Stimulated activated CD8-positive, alpha-beta memory T cell treated with anti-CD3 and anti-CD28 coated beads, Interleukin-7, amount 100 ng/mL, for 4 hours (primary cell): ENCODE measurements at regions not wholly inside any gene's neighbourhood (a gene's known extent, or its start where the extent isn't known, plus 50 kb on each side); places are given as distances from the start of the nearest gene placed in this dataset.

Experiments used
- DNase-seq, 2 donors: peaks; one replicate each; pipeline ENCODE4 v3.0.0-alpha.2; 2020; ENCODE audit warnings: low read depth in 2 of 2

GRCh38 chrX:39852491-39852890 is 245.3 kb downstream of the BCOR start:
- DNase-seq = no peak

- no peak for DNase-seq
Measured at GRCh38 chrX:39853417-39854030, 244.2 kb downstream of the BCOR start.

DNA sequence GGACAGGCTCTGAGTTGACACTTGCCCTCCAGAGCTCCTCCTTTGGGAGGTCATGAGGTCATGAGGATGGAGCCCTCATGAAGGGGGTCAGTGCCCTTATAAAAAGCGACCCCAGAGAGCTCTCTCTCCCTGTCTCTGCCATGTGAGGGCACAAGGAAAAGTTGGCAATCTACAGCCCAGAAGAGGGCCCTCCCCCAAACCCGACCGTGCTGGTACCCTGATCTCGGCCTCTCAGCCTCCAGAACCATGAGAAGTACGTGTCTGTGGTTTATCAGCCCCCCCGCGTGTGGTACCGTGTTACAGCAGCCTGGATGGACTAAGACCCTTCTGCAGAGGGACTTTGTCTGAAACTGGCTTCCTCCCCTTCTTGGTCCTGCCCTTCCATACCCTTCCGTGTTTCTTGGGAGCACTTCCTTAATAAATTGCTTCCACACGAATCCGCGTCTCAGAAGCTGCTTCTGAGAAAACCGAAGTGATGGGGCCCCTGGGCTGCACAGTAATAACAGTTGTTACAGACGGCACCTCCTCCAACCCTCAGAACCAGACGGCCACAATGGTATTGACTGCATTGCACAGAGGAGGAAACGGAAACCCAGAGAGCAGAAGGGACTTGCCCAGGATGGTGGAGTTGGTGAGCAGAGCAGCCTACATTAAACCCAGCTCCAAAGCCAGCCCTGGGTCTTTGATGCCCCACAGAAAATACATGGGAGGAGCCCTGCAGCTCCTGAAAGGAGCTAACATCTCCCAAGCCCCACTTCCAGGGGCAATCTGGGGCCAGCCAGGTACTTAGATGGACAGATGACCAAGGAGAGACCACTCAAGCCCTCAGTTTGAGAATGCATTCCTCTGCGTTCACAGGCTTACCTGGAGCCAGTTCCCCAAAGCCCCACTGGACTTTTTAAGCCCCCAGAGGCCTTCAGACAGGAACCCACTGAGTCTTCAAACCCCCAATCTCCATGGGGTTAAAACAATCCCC is 242.7 kb downstream of the BCOR start:
- DNase-seq = peak; percentile 65 to 70

- peak; percentile 78 to 80 for DNase-seq
Measured at GRCh38 chrX:39855748-39856129, 242.0 kb downstream of the BCOR start.

- DNase-seq = no peak
Measured at GRCh38 chrX:39856472-39857121, 241.2 kb downstream of the BCOR start.

GRCh38 chrX:39857780-39858179 is 240.0 kb downstream of the BCOR start:
- peak in 1 of 2 donors; percentile 16 for DNase-seq

DNA sequence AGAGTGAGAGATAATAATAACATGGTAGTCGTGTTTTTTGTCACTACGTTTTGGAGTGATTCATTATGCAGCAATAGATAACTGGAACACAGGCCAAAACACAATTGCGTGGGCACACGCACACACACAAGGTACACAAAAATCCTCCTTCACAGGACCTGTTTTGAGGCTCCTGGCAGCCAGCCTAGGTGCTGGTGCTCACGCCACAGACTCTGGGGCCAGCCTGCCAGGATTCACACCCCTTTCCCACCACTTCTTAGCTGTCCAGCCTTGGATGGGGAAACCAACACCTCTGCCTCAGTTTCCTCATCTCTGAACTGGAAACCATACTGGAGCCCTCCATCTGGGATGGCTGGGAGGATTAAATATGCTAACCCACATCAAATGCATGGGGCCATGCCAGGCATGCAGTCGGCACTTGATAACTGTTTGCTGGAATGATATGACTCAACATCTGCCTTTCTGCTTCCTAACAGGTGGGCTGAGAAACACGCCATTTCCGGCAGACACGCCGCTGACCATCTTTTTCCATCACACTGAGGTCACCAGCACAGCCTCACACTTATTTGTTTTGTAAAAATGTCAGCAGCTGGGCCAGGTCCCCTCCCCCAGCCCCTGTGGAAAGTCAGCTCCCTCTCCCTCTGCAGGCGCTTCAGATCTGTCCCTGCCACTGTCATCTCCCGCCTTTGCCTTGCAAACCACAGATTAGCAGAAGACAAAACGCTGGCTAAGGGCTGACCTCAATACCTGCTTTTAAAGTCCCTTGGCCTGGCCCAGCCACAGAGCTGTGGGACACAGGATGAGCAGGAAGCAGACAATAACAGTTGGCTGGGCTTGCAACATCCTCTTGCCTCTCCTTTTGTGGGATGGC is 237.5 kb downstream of the BCOR start:
- DNase-seq = peak; percentile 78 to 80

GRCh38 chrX:39862963-39863362 is 234.8 kb downstream of the BCOR start:
- no peak for DNase-seq

DNA sequence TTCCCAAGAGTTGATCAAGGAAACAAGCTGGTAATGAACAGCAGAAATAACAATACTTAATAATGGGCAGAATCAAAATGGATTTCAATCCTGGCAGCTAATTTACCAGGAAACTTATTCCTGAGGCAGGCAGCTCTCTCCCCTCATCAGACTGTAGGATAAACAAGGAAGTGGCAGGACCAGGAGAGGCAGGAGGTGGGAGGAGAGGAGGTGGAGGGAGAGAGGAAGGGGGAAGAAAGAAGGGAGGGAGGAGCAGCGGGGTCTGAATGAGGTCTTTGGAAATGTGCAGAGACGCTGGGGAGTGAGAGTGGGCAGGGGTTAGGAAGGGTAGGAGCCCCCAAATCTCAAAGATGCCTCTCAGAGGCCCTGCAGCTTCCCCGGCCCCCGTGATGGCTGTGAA is 231.5 kb downstream of the BCOR start:
- no peak for DNase-seq

- peak; percentile 65 to 73 for DNase-seq
Measured at GRCh38 chrX:39869846-39870601, 227.7 kb downstream of the BCOR start.

- DNase-seq = no peak
Measured at GRCh38 chrX:39871648-39872047, 226.1 kb downstream of the BCOR start.

GRCh38 chrX:39873117-39873516 is 224.6 kb downstream of the BCOR start:
- DNase-seq = no peak

DNA sequence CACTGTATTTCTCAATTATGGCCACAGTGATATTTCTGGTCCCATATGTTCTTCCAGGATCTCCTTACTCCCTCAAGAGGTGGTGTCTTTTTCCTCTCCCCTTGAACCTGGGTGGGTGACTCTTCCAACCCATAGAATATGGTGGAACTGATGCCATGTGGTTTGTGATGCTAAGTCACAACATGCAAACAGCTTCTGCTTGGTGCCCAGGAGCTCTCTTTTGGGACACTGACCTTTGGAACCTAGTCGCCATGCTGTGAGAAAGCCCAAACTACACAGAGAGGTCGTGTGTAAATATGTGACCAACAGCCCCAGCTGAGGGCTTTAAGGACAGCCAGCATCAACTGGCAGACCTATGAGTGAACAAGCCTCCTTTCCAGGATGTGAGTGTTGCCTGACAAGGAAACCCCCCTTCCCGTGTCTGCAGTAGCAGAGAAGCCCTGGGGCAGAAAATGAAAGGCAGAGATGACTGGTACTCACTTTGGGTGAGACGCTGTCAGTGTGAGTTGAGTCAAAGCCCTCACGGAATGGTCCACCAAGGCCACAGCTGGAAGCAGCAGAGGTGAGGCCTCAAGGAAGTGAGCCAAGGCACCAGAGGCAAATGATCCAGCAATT is 223.4 kb downstream of the BCOR start:
- peak in 1 of 2 donors; percentile 23 for DNase-seq

DNA sequence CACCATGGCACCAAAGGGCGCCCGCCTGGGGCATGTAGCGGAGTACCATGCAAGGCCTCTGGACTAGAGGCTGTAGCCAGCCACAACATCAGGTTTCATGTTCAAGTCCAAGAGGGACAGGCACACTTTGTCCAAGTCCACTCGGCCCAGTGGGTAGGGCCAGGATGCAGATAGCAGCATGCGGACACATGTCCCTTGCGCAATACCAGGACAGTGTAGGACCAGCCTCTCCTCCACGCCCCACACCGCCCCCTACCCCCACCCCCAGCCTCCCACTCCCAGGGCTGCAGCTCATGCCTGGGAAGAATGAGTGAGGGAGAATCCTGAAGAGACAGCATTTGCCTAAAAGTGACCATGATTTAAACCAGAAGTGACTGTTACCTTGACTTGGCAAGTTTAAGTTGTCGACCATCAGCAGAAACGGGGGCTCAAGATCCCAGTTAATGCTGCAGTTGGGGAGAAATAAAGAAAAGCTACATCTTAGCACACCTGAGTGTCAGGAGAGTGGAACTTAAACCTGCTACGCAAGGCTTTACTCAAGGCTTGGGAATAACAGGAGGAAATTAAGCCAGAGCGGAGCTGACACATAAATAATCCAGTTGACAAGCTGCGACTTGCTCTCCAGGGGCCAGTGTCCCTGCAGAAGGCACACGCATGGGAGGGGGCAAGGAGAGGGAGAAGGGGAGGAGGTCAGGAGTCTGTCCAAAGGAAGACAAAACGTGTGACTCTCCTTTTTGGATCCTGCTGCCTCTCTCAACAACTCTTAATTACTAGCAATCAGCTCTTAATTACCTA is 221.7 kb downstream of the BCOR start:
- DNase-seq = no peak

DNA sequence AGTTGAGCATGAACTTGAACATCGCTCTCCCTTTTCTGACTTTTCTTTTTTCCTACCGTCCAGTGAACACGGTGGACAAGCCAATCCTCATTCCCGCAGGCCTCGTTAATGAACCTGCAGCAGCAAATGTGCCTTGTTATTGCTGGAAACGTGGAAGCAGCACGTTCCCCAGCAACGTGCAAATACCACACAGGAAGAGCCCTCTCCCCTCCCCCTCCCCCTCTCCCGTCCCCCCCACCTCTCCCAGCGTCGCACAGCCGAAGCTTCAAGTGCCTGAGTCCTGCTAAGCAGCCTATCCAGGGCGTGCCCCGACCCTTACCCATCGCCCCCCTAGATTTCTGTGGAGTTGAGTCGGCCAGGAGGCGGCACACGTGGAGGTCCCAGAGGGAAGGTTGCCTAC is 219.9 kb downstream of the BCOR start:
- no peak for DNase-seq

DNA sequence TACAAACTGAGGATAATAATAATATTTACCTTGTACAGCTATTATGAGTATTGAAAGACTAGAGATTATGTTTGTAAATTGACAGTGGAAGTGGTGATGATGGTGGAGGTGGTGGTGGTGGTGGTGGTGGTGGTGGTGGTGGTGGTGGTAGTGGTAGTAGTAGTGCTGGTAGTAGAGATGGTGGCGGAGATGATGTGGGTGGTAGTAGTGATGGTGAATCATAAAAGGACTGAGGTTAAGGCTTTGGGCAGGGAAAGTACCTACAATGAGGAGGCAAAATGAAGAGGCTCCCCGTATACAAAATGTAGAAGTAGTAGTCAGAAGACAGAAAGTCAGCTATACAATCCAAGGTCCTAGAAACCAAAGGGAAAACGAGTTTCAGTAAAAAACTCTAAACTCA is 214.1 kb downstream of the BCOR start:
- DNase-seq = peak; percentile 32 to 42

- no peak for DNase-seq
Measured at GRCh38 chrX:39886282-39886681, 211.5 kb downstream of the BCOR start.

GRCh38 chrX:39888730-39889129 is 209.0 kb downstream of the BCOR start:
- no peak for DNase-seq

DNA sequence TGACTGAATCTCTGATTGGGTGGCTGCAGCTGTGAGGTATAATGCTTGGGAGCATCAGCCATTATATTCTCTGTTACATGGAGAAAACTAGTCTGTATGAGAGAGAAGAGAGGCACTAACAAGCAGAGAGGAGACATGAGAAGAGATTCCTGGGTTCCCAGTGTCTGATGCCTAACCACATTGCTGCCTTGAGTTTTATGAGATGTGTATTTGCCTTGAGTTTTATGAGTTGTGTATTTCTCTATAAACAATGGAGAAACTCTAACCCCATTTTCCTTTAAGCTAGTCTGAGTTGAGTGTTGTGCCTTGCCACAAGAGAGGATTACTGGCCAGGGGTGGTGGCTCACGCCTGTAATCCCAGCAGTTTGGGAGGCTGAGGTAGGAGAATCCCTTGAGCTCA is 208.1 kb downstream of the BCOR start:
- DNase-seq = no peak

- DNase-seq = no peak
Measured at GRCh38 chrX:39890807-39891206, 207.0 kb downstream of the BCOR start.
